Fibroblast of pulmonary artery (primary cell): ENCODE measurements at regions not wholly inside any gene's neighbourhood (a gene's known extent, or its start where the extent isn't known, plus 50 kb on each side); places are given as distances from the start of the nearest gene placed in this dataset.

Experiments
- DNase-seq: peaks from one replicate; pipeline ENCODE4 v3.0.0-alpha.2; 2010; ENCODE audit warnings: low read depth
- H3K4me3 ChIP-seq: replicated peaks from 2 replicates; pipeline ENCODE4 v1.5.1; 2011; ENCODE audit warnings: low read depth, mild to moderate bottlenecking, control low read depth, low read length, moderate library complexity
- TF ChIP-seq, protein P1 (sequence below): IDR thresholded peaks from 2 replicates; pipeline ENCODE4 v1.5.1; 2011; ENCODE audit warnings: mild to moderate bottlenecking, control low read depth, low read length, inconsistent platforms; ENCODE audit errors: missing control alignments

DNA sequence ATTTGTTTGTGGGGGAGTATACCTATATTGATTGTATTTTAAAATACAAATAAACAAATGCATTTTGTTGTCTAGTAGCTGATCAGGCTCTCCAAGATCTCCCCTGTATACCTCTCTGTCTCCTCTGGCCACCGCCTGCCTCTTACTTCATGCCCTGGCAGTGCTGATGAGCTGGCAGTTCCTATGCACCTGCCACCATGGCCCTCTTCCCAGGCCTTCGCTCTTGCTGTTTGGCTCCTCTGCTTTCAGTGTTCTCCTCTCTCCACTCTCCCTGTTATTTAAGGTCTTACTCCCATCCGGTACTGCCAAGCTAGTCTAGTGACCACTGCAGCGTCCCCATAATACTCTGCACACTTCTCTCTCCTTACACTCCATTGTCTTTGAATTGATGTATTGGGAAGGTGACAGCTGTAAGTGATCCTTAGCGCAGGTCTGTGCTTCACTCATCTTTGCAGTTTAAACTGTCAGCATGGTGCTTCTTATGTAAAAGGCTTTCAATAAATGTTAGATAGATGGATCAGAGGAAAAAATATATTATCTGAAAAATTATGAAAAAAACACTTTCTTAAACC lies 88.1 kb upstream of the ATP1A1 start:
- no peak overlapping the region for H3K4me3 ChIP-seq
- no peak for DNase-seq
- TF ChIP-seq, protein P1, sequence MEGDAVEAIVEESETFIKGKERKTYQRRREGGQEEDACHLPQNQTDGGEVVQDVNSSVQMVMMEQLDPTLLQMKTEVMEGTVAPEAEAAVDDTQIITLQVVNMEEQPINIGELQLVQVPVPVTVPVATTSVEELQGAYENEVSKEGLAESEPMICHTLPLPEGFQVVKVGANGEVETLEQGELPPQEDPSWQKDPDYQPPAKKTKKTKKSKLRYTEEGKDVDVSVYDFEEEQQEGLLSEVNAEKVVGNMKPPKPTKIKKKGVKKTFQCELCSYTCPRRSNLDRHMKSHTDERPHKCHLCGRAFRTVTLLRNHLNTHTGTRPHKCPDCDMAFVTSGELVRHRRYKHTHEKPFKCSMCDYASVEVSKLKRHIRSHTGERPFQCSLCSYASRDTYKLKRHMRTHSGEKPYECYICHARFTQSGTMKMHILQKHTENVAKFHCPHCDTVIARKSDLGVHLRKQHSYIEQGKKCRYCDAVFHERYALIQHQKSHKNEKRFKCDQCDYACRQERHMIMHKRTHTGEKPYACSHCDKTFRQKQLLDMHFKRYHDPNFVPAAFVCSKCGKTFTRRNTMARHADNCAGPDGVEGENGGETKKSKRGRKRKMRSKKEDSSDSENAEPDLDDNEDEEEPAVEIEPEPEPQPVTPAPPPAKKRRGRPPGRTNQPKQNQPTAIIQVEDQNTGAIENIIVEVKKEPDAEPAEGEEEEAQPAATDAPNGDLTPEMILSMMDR = no peak

DNA sequence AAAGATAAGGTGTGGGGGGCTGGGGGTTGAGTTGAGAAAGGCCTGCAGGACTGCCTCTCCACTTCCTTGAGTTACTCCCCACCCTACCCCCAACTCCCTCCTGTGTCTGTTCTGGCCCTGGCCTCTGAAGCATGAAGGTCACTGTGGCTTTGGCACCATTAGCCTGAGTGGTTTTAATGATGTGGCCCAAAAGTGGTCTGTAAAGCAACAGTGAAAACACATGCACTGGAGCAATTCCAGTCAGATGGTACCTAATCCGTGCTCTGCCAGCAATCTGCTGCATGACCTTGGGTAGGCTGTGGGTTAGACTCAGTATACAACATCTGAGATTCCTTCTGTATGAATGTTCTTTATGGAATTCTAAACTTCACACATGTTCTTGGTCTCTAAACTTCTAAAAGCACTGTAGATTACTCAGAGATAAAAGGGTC lies 86.5 kb upstream of the ATP1A1 start:
- no peak overlapping the region for H3K4me3 ChIP-seq
- TF ChIP-seq, protein P1 = no peak
- no peak for DNase-seq

DNA sequence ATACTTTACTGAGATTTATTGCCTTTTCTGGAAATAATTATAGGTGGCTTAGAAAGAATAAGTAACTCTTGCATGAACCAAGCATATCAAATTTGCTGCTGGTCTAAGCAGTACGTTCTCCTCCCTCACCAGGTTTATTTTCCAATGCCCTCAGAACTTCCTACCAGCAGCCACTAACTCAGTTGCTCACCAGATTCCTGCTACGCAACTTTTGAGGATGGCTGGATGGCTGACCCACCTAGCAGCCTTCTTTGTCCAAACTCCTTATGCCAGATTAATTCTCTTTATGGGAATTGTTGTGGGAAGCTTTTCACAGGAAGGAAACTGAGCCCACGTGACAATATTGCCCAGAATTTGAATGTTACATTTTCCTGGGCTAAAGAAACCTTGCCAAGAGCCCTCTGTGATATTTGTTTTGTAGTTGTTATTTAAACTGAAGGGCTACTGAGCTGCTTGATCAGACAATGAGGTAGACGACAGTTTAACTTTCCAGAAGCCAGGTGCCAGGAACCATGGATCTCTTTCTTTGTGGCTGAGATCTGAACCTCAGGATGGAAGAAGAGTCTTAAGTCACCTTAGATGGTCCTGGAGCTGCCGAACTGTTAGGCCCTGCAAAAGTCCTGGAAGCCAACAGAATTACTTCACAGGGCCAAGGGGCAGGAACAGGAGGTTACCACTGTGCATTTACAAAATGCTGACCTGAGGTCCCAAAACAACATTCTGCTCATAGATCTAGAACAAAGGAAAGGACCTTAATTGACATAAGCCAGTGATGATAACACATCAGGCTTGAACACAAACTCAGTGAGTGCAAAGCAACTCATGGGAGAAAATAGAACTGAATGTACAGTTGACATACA lies 85.5 kb upstream of the ATP1A1 start:
- H3K4me3 ChIP-seq = no peak overlapping the region
- TF ChIP-seq, protein P1 = no peak
- DNase-seq = no peak

DNA sequence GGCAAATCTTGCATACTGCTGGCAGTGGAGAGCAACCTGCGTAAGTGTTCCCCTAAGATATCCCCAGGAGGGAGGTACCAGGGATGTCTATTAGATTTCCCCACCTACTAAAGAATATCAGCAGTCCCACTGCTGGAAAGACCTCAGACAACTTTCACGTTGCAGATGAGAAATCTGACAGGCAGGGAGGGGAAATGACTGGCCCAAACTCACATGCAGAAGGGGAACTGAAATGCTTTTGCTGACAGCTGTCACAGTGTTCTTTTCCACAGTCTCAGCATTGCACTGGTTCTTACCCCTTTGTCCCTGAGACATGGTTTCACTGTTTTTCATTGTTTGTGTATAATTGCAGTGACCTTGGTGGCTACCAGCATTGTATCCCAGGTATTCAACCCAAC lies 84.8 kb upstream of the ATP1A1 start:
- DNase-seq = no peak
- no peak overlapping the region for H3K4me3 ChIP-seq
- TF ChIP-seq, protein P1 = no peak

DNA sequence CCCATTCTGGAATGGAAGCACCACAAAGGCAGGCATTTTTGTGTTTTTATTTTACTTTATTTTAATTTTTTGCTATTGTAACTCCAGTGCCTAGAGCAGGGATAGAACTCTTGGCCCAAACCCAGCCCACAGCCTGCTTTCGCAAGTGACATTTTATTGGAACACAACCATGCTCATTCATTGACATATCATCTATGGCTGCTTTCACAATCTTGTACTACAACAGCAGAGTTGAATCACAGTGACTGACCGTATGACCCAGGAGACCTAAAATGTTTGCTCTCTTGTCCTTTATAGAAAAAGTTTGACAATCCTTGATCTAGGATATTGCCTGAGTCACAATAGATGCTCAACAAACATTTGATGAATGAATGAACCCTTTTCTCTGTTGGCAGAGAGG lies 83.9 kb upstream of the ATP1A1 start:
- no peak overlapping the region for H3K4me3 ChIP-seq
- DNase-seq = no peak
- TF ChIP-seq, protein P1 = no peak

DNA sequence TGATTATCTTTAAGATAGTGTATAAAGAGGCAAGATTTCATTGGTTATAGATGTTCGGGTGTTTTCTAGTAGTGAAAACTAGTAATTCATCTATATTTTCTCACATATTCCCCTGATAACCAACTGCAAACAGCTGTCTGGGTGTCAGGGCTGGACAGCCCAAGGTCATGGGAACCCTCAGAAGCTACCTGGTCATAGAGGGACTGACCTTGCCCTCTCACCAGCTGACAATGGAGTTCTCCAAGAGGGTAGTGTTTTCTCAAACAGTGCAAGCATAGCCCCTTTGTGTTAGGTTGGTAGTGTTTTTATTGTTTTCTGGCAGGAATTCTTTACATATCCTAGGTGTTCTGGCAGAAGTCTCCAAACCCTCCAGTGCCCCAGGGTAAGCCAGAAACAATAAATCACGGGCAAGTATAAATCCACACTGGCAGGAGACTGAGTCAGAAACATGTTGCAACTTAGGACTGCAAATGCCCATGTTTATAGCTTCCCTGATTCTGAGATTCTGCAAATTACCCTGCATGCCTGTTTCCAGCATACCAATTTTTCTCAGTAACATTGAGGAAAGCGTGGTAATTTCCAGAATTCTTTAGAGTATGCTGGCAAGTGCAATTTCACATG lies 82.8 kb upstream of the ATP1A1 start:
- TF ChIP-seq, protein P1 = no peak
- DNase-seq = no peak
- no peak overlapping the region for H3K4me3 ChIP-seq

DNA sequence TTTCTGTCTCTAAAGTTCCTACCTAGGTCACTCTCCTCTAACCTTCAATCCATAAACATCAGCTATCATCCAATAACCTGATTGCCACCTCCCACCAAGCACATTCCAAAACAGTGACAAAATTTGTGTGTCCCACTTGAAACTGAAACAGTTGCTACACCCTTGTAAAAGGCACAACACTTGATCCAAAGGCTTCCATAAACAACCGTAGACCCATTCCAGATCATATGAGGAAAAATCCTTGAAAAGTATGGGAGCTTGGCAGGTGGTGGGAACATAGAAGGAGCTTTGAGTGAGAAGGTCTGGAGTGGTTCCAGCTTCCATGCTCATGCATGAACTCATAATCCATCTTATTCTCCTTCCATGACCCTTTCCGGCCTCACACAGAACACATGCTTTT lies 82.0 kb upstream of the ATP1A1 start:
- H3K4me3 ChIP-seq = no peak overlapping the region
- no peak for DNase-seq
- TF ChIP-seq, protein P1 = no peak
